Hepatocyte (in vitro differentiated cells): ENCODE measurements at regions not wholly inside any gene's neighbourhood (a gene's known extent, or its start where the extent isn't known, plus 50 kb on each side); places are given as distances from the start of the nearest gene placed in this dataset.

Experiments used
- EZH2phosphoT487 ChIP-seq: fragments of 200-600 bp; sonication (generic); IDR thresholded peaks from one replicate; pipeline ENCODE4 v1.6.1; 2018; ENCODE audit warnings: antibody characterized with exemption, mild to moderate bottlenecking, low read depth, moderate library complexity; ENCODE audit not compliant: unreplicated experiment, severe bottlenecking
- TF ChIP-seq, protein P1 (sequence below): fragments of 200-600 bp; sonication (generic); IDR thresholded peaks from 2 replicates; pipeline ENCODE4 v1.5.1; 2016; ENCODE audit warnings: antibody characterized with exemption, mild to moderate bottlenecking; ENCODE audit not compliant: poor library complexity

DNA sequence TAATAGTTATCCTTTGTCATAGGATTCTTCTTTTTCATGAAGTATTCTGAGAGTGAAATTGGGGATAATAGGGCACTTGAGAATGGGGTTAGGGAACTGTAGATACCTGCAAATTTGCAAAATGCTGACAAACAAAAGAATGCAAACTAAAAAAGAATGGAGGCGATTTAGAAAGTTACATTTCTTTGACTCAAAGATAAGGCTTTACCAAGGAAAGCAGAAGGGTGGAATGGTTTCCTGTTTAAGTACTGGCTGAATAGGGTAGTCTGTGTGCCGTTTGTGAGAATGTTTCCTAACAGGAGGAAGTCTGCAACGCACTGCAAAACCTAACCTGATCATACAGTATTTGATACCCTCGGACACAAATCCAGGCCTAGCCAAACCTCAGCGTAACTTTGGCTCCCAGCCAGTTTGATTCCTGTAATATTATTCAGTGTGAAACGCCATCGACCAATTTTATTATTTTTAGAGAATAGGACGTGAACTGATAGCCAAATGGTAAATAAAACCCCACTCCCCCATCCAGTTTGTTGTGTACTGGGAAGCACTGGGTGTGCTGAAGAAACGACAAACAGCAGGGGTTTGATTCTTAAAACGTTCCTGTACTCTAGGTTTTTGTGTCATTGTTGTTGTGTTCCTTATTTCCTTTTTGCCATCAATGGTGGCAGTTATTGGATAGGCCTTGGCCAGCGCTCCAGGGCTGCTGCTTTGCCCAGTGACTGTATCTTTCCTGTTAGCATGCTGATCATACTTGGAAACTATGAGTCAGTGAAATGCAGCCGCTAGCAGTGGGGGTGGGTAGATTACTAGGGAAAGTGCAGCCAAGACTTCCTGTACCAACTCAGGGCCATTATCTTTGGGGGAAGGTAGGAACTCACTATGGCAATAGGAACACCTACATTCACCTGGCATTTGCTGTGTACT, 148.0 kb upstream of the TBL1XR1 start:
- TF ChIP-seq, protein P1, sequence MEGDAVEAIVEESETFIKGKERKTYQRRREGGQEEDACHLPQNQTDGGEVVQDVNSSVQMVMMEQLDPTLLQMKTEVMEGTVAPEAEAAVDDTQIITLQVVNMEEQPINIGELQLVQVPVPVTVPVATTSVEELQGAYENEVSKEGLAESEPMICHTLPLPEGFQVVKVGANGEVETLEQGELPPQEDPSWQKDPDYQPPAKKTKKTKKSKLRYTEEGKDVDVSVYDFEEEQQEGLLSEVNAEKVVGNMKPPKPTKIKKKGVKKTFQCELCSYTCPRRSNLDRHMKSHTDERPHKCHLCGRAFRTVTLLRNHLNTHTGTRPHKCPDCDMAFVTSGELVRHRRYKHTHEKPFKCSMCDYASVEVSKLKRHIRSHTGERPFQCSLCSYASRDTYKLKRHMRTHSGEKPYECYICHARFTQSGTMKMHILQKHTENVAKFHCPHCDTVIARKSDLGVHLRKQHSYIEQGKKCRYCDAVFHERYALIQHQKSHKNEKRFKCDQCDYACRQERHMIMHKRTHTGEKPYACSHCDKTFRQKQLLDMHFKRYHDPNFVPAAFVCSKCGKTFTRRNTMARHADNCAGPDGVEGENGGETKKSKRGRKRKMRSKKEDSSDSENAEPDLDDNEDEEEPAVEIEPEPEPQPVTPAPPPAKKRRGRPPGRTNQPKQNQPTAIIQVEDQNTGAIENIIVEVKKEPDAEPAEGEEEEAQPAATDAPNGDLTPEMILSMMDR: no peak
- TF ChIP-seq EZH2phosphoT487: no peak
